ENCODE measurements at regions not wholly inside any gene's neighbourhood (a gene's known extent, or its start where the extent isn't known, plus 50 kb on each side); places are given as distances from the start of the nearest gene placed in this dataset.

GRCh38 chr13:108154421-108154858 lies 60.9 kb downstream of the LIG4 start:
- no peak for TF ChIP-seq CTCF (conservative IDR thresholded peaks at IDR 0.05)
- TF ChIP-seq ZFX (IDR thresholded peaks at IDR 0.05), result no peak

Measured in C4-2B (cell line).